ENCODE measurements at regions not wholly inside any gene's neighbourhood (a gene's known extent, or its start where the extent isn't known, plus 50 kb on each side); places are given as distances from the start of the nearest gene placed in this dataset.

- H4K20me1 ChIP-seq (ENCODE audit: insufficient read depth, low read length) = no peaks in the 10 kb centered on the region
- no peaks in the 10 kb centered on the region for H3K36me3 ChIP-seq (ENCODE audit: insufficient read depth, low read length)
- H3K4me3 ChIP-seq (ENCODE audit: low read depth in 1 of 2, low read length in 2 of 2) = no peak overlapping the region
- no peak overlapping the region for H2AFZ ChIP-seq (ENCODE audit: low read depth, low read length)
- TF ChIP-seq CTCF (IDR thresholded peaks at IDR 0.05; ENCODE audit: borderline replicate concordance, extremely low read depth, low read length, poor library complexity, severe bottlenecking) = no peak
- TF ChIP-seq EZH2 (IDR thresholded peaks at IDR 0.05; ENCODE audit: borderline replicate concordance, low read depth, low read length, severe bottlenecking) = no peak
- DNase-seq (no peak), ATAC-seq (ENCODE audit: insufficient read depth, low read depth) (no peak)
- H3K27me3 ChIP-seq (ENCODE audit: insufficient read depth, low read length, poor library complexity) = no peaks in the 10 kb centered on the region
- H3K9ac ChIP-seq (ENCODE audit: low read depth, low read length) = no peak overlapping the region
- H3K4me1 ChIP-seq (ENCODE audit: insufficient read depth, low read length) = no peaks in the 10 kb centered on the region
- H3K9me3 ChIP-seq (ENCODE audit: insufficient read depth, low read length, severe bottlenecking) = no peaks in the 10 kb centered on the region
- no peaks in the 10 kb centered on the region for H3K79me2 ChIP-seq (ENCODE audit: insufficient read depth, low read length)
- H3K4me2 ChIP-seq (ENCODE audit: insufficient read depth, low read length) = no peak overlapping the region
- H3K27ac ChIP-seq (ENCODE audit: low read length) = no peak overlapping the region
These were observed 121.7 kb upstream of the CXXC4 start for GRCh38 chr4:104616401-104616820.

- ATAC-seq (ENCODE audit: insufficient read depth, low read depth) (no peak), DNase-seq (no peak)
- no peaks in the 10 kb centered on the region for H3K36me3 ChIP-seq (ENCODE audit: insufficient read depth, low read length)
- no peaks in the 10 kb centered on the region for H3K9me3 ChIP-seq (ENCODE audit: insufficient read depth, low read length, severe bottlenecking)
- H3K79me2 ChIP-seq (ENCODE audit: insufficient read depth, low read length) = no peaks in the 10 kb centered on the region
- no peak for TF ChIP-seq EZH2 (IDR thresholded peaks at IDR 0.05; ENCODE audit: borderline replicate concordance, low read depth, low read length, severe bottlenecking)
- no peak for TF ChIP-seq CTCF (IDR thresholded peaks at IDR 0.05; ENCODE audit: borderline replicate concordance, extremely low read depth, low read length, poor library complexity, severe bottlenecking)
- H3K4me1 ChIP-seq (ENCODE audit: insufficient read depth, low read length) = no peaks in the 10 kb centered on the region
- no peak overlapping the region for H3K27ac ChIP-seq (ENCODE audit: low read length)
- no peak overlapping the region for H3K9ac ChIP-seq (ENCODE audit: low read depth, low read length)
- H3K27me3 ChIP-seq (ENCODE audit: insufficient read depth, low read length, poor library complexity) = no peaks in the 10 kb centered on the region
- H2AFZ ChIP-seq (ENCODE audit: low read depth, low read length) = no peak overlapping the region
- H3K4me3 ChIP-seq (ENCODE audit: low read depth in 1 of 2, low read length in 2 of 2) = no peak overlapping the region
- no peak overlapping the region for H3K4me2 ChIP-seq (ENCODE audit: insufficient read depth, low read length)
- H4K20me1 ChIP-seq (ENCODE audit: insufficient read depth, low read length) = no peaks in the 10 kb centered on the region
These were observed 131.0 kb upstream of the CXXC4 start for GRCh38 chr4:104625706-104626105.

GRCh38 chr4:104629601-104630000 is 134.9 kb upstream of the CXXC4 start:
- Histone ChIP-seq H3K79me2 (ENCODE audit: insufficient read depth, low read length) (no peaks in the 10 kb centered on the region), H3K27ac (ENCODE audit: low read length) (no peak overlapping the region), H3K27me3 (ENCODE audit: insufficient read depth, low read length, poor library complexity) (no peaks in the 10 kb centered on the region), H4K20me1 (ENCODE audit: insufficient read depth, low read length) (no peaks in the 10 kb centered on the region), H3K36me3 (ENCODE audit: insufficient read depth, low read length) (no peaks in the 10 kb centered on the region), H3K9me3 (ENCODE audit: insufficient read depth, low read length, severe bottlenecking) (no peaks in the 10 kb centered on the region), H3K4me3 (ENCODE audit: low read depth in 1 of 2, low read length in 2 of 2) (no peak overlapping the region), H3K4me2 (ENCODE audit: insufficient read depth, low read length) (no peak overlapping the region), H3K4me1 (ENCODE audit: insufficient read depth, low read length) (no peaks in the 10 kb centered on the region), H3K9ac (ENCODE audit: low read depth, low read length) (no peak overlapping the region), H2AFZ (ENCODE audit: low read depth, low read length) (no peak overlapping the region)
- TF ChIP-seq EZH2 (IDR thresholded peaks at IDR 0.05; ENCODE audit: borderline replicate concordance, low read depth, low read length, severe bottlenecking) (no peak), CTCF (IDR thresholded peaks at IDR 0.05; ENCODE audit: borderline replicate concordance, extremely low read depth, low read length, poor library complexity, severe bottlenecking) (no peak)
- DNase-seq (no peak), ATAC-seq (ENCODE audit: insufficient read depth, low read depth) (no peak)

GRCh38 chr4:104630272-104630671 is 135.6 kb upstream of the CXXC4 start:
- H3K27ac ChIP-seq (ENCODE audit: low read length) = no peak overlapping the region

More at GRCh38 chr4:104630272-104630671, 135.6 kb upstream of the CXXC4 start:
- Histone ChIP-seq H4K20me1 (ENCODE audit: insufficient read depth, low read length) (no peaks in the 10 kb centered on the region), H2AFZ (ENCODE audit: low read depth, low read length) (no peak overlapping the region), H3K4me1 (ENCODE audit: insufficient read depth, low read length) (no peaks in the 10 kb centered on the region), H3K27me3 (ENCODE audit: insufficient read depth, low read length, poor library complexity) (no peaks in the 10 kb centered on the region), H3K79me2 (ENCODE audit: insufficient read depth, low read length) (no peaks in the 10 kb centered on the region), H3K9me3 (ENCODE audit: insufficient read depth, low read length, severe bottlenecking) (no peaks in the 10 kb centered on the region), H3K36me3 (ENCODE audit: insufficient read depth, low read length) (no peaks in the 10 kb centered on the region), H3K4me3 (ENCODE audit: low read depth in 1 of 2, low read length in 2 of 2) (no peak overlapping the region), H3K9ac (ENCODE audit: low read depth, low read length) (no peak overlapping the region), H3K4me2 (ENCODE audit: insufficient read depth, low read length) (no peak overlapping the region)
- ATAC-seq (ENCODE audit: insufficient read depth, low read depth) (no peak), DNase-seq (no peak)
- TF ChIP-seq CTCF (IDR thresholded peaks at IDR 0.05; ENCODE audit: borderline replicate concordance, extremely low read depth, low read length, poor library complexity, severe bottlenecking) = no peak

All from DND-41 (cell line).